Liver (tissue), 3 donors: ENCODE measurements at regions not wholly inside any gene's neighbourhood (a gene's known extent, or its start where the extent isn't known, plus 50 kb on each side); places are given as distances from the start of the nearest gene placed in this dataset.

Experiments used
- HNF4G ChIP-seq: IDR thresholded peaks from 2 replicates; pipeline ENCODE4 v1.6.1; 2016; ENCODE audit warnings: antibody characterized with exemption
- JUND ChIP-seq, 2 donors: IDR thresholded peaks; 2 replicates each; pipeline ENCODE4 v1.6.1; 2016; ENCODE audit warnings: antibody characterized with exemption in 2 of 2
- NR2F2 ChIP-seq: IDR thresholded peaks from 2 replicates; pipeline ENCODE4 v1.6.1; 2016; ENCODE audit warnings: antibody characterized with exemption
- RAD21 ChIP-seq, 2 donors: IDR thresholded peaks; 2 replicates each; pipeline ENCODE4 v1.6.1; 2016; ENCODE audit warnings: antibody characterized with exemption in 2 of 2, mild to moderate bottlenecking in 2 of 2
- SP1 ChIP-seq: IDR thresholded peaks from 2 replicates; pipeline ENCODE4 v1.6.1; 2018; ENCODE audit warnings: antibody characterized with exemption, mild to moderate bottlenecking
- YY1 ChIP-seq: IDR thresholded peaks from 2 replicates; pipeline ENCODE4 v1.6.1; 2016; ENCODE audit warnings: antibody characterized with exemption, mild to moderate bottlenecking
- TF ChIP-seq, protein P1 (sequence below): IDR thresholded peaks from 2 replicates; pipeline ENCODE4 v1.6.1; 2016; ENCODE audit warnings: antibody characterized with exemption
- TF ChIP-seq, protein P2 (sequence below): fragments of 150-350 bp; IDR thresholded peaks from 2 replicates; pipeline ENCODE4 v1.5.1; 2017; ENCODE audit warnings: improper control_type of control experiment, low read depth, low read length; ENCODE audit not compliant: missing input control
- TF ChIP-seq, protein P3 (sequence below): IDR thresholded peaks from 2 replicates; pipeline ENCODE4 v1.6.1; 2016; ENCODE audit warnings: antibody characterized with exemption, mild to moderate bottlenecking
- donor health status: healthy.
- donor health status: healthy.

DNA sequence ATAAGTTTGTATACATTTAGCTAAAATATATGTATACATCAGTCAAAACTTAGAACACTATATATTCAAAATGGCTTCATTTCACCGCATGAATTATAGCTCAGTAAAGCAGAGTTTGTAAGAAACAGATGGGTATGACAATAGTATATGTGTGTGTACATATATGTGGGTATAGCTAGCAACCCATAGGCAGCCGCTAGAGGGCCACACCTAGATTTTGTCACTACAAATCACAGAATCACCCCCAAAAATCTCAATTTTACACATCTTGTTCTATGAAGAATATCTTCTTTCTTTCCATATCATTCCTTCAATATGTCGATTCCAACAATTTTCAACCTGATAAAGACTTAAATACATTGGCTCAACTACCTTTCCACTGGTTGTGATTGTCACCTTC lies 357.8 kb upstream of the CCNG1 start:
- TF ChIP-seq, protein P1, sequence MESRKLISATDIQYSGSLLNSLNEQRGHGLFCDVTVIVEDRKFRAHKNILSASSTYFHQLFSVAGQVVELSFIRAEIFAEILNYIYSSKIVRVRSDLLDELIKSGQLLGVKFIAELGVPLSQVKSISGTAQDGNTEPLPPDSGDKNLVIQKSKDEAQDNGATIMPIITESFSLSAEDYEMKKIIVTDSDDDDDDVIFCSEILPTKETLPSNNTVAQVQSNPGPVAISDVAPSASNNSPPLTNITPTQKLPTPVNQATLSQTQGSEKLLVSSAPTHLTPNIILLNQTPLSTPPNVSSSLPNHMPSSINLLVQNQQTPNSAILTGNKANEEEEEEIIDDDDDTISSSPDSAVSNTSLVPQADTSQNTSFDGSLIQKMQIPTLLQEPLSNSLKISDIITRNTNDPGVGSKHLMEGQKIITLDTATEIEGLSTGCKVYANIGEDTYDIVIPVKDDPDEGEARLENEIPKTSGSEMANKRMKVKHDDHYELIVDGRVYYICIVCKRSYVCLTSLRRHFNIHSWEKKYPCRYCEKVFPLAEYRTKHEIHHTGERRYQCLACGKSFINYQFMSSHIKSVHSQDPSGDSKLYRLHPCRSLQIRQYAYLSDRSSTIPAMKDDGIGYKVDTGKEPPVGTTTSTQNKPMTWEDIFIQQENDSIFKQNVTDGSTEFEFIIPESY = no peak
- TF ChIP-seq YY1 (no peak), JUND (IDR thresholded peaks at IDR 0.05) (no peak), RAD21 (IDR thresholded peaks at IDR 0.05) (no peak), SP1 (no peak), NR2F2 (no peak), HNF4G (no peak)
- TF ChIP-seq, protein P2, sequence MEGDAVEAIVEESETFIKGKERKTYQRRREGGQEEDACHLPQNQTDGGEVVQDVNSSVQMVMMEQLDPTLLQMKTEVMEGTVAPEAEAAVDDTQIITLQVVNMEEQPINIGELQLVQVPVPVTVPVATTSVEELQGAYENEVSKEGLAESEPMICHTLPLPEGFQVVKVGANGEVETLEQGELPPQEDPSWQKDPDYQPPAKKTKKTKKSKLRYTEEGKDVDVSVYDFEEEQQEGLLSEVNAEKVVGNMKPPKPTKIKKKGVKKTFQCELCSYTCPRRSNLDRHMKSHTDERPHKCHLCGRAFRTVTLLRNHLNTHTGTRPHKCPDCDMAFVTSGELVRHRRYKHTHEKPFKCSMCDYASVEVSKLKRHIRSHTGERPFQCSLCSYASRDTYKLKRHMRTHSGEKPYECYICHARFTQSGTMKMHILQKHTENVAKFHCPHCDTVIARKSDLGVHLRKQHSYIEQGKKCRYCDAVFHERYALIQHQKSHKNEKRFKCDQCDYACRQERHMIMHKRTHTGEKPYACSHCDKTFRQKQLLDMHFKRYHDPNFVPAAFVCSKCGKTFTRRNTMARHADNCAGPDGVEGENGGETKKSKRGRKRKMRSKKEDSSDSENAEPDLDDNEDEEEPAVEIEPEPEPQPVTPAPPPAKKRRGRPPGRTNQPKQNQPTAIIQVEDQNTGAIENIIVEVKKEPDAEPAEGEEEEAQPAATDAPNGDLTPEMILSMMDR = no peak
- TF ChIP-seq, protein P3, sequence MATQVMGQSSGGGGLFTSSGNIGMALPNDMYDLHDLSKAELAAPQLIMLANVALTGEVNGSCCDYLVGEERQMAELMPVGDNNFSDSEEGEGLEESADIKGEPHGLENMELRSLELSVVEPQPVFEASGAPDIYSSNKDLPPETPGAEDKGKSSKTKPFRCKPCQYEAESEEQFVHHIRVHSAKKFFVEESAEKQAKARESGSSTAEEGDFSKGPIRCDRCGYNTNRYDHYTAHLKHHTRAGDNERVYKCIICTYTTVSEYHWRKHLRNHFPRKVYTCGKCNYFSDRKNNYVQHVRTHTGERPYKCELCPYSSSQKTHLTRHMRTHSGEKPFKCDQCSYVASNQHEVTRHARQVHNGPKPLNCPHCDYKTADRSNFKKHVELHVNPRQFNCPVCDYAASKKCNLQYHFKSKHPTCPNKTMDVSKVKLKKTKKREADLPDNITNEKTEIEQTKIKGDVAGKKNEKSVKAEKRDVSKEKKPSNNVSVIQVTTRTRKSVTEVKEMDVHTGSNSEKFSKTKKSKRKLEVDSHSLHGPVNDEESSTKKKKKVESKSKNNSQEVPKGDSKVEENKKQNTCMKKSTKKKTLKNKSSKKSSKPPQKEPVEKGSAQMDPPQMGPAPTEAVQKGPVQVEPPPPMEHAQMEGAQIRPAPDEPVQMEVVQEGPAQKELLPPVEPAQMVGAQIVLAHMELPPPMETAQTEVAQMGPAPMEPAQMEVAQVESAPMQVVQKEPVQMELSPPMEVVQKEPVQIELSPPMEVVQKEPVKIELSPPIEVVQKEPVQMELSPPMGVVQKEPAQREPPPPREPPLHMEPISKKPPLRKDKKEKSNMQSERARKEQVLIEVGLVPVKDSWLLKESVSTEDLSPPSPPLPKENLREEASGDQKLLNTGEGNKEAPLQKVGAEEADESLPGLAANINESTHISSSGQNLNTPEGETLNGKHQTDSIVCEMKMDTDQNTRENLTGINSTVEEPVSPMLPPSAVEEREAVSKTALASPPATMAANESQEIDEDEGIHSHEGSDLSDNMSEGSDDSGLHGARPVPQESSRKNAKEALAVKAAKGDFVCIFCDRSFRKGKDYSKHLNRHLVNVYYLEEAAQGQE = no peak
